Glomerular visceral epithelial cell (primary cell): ENCODE measurements at regions not wholly inside any gene's neighbourhood (a gene's known extent, or its start where the extent isn't known, plus 50 kb on each side); places are given as distances from the start of the nearest gene placed in this dataset.
"Not testable (repeated sequence)": the region's sequence is repeated elsewhere in the genome, so short reads cannot be mapped to it uniquely, and the experiment has no call there.

Experiments used
- DNase-seq: peaks from one replicate; pipeline ENCODE4 v3.0.0-alpha.2; 2016; ENCODE audit errors: extremely low spot score

DNA sequence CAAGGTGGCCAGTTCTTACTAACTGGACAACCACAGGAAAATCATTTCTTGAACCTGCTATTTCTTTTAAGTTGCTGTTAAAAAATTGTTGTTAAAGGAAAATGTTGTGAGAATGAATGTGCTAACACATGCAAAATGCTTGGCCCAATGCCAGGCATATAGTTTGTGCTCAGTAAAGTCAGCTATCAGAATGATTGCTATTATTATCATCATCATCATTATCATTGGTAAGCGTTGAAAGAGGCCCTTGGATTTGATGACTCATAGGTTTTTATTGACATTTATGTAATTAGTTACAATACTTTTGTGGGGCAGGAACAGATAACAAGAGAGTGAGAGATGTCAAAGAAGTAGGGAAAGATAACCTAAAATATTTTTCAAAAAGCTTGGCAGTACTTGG is 394.2 kb upstream of the ZEB2 start:
- no peak for DNase-seq

DNA sequence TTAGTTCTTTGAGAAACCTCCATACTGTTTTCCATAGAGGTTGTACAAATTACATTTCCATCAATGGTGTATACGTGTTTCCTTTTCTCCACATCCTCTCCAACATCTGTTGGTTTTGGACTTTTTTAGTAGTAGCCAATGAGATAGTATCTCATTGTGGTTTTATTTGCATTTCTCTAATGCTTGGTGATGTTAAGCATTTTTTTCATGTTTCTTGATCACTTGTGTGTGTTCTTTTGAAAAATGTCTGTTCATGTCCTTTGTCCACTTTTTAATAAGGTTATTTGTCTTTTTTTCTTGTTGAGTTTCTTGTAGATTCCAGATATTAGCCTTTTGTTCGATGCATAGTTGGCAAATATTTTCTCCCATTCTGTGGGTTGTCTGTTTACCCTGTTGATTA is 392.3 kb upstream of the ZEB2 start:
- DNase-seq, result no peak

DNA sequence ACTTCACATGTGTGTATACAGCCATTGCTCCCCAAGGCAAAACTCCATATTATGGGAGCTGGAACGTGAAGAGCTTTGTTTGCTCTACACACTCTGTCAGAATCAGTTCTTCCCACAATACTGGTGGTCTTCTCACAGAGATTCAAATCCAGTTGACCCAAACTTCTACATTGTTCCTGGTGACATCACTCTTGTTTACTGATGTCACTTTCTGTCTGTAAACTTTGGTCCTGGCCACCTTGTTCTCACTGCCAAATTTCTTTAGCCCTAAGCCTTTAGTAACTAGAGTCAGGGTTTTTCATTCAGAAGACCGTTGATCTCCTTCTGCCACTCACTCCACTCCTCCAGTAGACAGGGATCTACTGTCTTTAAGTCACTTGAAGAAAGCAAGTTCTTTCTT is 386.0 kb upstream of the ZEB2 start:
- no peak for DNase-seq

DNA sequence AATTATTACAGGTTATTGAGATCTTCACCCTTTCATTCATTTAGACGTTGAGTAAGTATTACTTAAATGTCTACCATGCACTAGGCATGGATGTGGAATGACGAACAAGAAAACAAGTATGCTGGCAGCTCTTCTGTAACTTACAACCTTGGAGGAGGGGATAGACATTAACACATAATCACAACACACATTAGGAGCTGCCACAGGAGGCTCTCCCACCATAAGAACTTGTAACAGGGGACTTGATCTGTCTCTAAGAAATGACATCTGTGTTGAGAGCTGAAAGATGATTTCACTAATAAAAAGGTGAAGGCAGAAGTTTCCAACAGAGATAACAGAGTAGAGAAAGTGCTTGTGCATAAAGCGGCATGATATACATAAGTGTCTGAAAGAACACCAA is 384.7 kb upstream of the ZEB2 start:
- DNase-seq, result no peak

DNA sequence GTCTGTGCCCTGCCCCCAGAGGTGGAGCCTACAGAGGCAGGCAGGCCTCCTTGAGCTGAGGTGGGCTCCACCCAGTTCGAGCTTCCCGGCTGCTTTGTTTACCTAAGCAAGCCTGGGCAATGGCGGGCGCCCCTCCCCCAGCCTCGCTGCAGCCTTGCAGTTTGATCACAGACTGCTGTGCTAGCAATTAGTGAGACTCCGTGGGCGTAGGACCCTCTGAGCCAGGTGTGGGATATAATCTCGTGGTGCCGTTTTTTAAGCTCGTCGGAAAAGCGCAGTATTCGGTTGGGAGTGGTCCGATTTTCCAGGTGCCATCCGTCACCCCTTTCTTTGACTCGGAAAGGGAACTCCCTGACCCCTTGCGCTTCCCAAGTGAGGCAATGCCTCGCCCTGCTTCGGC is 383.1 kb upstream of the ZEB2 start:
- DNase-seq, result not testable (repeated sequence)

DNA sequence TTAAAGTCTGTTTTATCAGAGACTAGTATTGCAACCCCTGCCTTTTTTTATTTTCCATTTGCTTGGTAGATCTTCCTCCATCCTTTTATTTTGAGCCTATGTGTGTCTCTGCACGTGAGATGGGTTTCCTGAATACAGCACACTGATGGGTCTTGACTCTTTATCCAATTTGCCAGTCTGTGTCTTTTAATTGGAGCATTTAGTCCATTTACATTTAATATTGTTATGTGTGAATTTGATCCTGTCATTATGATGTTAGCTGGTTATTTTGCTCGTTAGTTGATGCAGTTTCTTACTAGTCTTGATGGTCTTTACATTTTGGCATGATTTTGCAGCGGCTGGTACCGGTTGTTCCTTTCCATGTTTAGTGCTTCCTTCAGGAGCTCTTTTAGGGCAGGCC is 381.5 kb upstream of the ZEB2 start:
- not testable (repeated sequence) for DNase-seq

DNA sequence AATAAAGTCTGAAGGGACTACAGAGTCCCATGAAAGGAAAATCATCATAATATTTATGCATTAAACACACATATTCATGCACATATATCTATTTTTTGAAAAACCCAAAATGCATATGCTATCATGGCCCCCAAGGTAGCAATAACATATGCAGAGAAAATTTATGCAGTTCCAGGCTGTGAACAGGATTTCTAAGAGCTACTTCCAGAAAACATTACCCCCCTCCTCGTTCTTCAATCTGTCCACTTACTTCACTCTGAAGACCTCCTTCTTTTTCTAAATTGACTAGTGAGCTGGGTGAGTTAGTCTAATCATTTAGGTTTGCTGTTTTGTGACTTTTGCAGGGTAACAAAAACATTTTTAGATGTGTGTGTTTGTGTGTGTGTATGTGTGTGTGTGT is 376.4 kb upstream of the ZEB2 start:
- DNase-seq, result no peak

DNA sequence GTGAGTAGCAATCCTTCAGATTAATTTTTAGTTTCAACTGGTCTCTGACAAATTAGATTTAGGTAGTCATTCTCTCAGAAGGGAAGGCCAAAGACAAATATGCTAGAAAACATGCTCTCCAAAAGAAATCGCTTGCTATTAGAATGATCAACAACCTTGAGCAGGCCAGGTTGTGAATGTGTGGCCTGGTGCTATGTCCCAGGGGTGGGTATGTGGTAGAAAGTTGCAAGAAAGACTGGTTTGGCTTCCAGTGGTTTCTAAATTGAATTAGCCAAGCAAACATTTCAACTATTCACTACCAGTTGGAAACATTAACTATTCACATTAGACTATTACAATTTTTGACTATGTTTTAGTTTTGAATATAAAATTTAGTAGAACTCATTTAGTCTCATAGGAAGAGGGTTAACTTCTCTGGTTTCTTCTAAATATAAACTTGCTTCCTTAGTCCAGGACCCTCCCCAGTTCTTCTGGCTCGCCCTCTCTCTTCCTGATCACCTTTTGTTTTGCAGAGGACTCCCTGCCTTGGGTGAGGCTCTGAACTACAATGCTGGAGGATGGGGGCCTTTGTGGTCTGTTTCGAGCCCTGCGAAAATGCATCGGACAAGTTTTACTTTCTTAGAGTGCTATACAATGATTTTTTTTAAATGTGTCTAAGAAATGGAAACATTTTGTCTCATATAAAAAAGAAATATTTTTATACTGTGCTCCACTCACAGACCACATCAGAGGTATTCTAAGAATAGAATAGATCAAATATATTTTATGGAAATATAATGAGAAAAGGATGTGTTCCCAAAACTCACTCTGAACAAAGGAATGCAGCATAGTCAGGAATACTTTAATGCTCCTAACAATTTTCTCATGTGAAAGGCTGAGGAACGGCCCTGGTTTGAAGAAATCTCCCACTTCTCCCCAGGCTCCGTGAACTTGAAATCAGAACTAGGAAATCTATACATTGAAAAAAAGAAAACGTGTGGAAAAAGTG is 375.0 kb upstream of the ZEB2 start:
- DNase-seq, result no peak

DNA sequence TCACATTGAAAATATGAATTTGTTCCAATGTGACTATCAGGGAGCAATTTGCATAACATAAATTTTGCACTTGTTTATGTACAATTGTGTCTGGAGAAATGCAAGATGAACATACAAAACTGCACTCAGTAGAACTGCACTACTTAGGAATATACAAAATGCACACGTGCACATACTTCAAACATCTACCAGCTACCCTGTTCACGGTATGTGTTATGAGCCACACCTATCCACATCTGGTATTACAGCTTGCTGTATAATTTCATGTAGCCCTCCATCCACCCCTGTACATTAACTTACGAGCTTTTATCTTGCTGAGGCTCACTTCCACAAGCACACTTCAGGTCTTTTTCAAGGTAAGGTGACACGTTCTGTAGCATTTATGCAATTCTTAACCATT is 373.5 kb upstream of the ZEB2 start:
- no peak for DNase-seq

DNA sequence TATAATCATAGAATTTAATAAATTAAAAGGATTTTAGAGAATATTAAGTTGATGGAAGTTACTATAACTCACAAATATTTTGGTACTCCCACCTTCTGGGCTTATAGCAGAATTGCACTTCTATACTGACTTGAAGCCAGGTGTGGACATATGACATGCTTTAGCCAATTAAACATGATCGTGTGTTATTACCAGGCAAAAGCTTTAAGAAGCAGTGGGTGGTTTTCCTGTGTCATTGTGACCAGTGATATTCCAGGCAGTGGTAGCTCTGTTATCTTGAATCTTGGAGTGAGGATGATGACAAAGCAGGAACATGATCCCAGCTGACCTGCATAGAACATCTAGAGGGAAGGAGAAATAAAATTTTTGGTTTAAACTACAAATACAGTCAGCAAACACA is 370.9 kb upstream of the ZEB2 start:
- peak; percentile 16 for DNase-seq

DNA sequence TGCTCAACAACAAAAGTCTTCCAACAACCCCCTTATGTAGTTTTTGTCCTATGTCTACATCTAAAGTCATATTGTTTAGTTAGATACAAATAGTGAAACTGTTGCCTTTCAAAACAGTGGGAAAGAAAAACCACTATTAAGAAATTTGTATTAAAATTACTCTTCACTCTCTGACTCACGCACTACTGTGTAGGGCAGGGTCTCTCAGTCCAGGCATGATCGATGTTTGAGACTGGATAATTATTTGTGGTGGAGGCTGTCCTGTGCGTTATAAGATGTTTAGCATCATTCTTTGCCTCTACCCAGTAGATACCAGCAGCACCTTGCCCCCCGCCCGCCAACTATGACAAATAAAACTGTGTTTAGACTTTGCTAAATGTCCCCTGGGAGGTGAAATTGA is 369.4 kb upstream of the ZEB2 start:
- DNase-seq, result no peak

DNA sequence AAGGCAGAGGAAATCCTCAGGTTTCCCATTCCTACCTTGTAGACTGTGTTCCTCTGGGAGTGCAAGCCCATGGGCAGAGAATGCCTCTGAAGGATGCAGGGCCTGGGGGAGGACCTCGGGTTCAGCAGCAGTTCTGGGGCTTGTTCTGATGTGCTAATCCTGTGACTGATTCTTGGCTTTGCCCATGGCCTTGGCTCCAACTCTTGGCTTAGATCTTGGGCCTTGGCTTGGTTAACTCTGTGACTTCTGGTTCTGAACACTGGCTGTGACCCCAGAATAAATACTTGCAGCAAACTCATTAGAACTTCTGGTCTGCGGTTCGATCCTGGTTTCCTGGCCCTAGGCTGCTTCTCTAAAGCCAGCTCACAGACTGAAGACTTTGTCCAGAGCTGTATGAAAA is 366.9 kb upstream of the ZEB2 start:
- no peak for DNase-seq

DNA sequence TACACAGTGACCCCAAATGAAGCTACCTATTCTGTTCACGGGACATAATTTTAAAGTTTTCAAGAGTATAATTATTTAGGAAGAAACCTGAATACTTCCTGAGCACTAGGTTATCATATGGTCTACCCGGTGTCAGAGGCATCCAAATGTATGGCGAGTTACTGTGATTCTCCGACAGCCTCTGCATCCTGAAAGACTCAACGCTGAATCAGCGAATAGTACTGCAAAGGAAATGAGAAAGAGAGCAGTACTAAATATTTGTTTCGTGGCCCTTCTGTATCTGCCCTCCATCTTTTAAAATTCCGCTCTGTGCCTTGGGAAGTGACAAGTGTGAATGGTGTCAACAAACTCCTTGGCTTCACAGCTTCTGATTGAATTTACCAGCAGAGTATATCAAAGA is 358.0 kb upstream of the ZEB2 start:
- DNase-seq, result no peak

DNA sequence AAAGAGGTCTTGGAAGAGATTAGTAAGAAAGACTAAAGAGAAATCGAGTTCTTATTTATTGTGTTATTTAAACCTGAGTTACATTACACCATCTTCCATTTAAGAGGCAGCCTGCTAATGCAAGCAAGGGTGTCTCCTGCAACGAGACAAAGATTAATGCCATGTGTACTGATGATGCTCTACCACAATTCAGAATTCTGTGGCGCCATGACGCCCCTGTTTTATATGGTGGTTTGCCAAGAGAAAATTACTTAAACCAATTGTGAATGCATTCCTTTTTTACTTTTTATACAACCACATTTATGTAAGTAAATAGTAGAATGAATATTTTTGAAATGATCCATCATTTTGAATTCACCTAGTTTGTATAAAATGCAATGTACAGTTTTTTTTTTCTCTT is 356.1 kb upstream of the ZEB2 start:
- no peak for DNase-seq

DNA sequence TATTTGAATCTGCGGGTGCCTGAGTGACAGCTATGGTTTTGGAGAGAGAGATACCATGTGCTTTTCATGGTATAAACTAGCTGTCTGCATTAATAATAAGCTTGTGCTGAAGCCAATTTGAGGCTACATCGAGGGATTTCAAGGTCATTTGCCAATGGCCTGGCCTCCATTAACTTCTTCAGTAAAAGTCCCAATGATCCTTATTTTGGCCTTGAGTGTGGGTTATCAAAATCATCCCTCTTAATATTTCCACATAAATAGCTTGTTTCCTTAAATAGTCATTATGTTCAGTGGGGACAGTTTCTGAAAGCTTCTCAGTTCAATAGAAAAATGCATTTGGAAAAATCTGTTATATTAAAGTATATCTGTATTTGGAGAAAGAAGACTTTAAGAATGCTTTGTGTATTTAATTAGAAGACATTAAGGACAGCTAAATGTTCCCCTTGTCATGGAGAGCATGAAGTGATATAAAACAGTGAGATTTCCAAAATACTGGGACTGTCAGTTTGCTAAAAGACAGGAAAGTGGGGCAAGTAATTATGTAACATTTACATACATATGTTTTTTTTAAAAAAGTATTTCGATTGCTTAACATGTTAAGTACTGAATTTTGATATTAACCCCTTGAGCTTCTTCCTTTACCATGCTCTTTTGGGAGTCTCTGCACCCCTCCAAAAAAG is 355.5 kb upstream of the ZEB2 start:
- no peak for DNase-seq

DNA sequence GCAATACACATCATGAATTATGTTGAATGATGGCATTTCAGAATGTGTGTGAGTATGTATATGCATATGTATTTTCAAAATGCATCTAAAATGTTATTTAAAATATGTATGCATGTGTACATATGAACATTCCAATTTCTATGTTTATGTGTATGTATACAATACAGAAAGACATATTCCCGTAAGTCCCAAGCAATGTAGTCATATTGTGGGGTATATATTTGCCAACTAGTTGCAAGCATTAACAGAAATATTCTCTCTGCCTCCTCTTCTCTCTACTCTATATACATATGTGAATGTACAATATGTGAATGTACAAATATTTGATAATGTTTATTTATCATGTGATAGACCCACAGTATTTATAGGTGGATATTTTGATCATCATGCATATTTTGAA is 345.8 kb upstream of the ZEB2 start:
- DNase-seq, result no peak

DNA sequence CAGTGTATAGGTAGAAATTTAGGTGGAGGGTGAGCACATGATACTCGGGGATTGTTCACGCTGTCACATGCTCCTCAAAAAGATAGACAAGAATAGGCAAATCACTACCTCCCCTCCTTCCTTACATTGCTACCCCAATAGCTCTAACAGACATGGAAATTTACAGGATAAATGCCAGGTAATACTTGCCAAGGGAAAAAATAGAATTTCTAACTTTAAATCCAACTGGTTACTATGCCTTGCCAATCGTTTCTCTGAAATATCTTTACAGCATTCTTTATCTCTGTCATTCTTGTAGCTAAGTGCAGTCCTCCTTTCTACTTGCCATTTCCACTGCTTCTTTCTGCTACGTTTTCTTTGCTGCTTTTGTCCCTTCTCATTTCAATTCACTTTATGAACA is 339.8 kb upstream of the ZEB2 start:
- no peak for DNase-seq

DNA sequence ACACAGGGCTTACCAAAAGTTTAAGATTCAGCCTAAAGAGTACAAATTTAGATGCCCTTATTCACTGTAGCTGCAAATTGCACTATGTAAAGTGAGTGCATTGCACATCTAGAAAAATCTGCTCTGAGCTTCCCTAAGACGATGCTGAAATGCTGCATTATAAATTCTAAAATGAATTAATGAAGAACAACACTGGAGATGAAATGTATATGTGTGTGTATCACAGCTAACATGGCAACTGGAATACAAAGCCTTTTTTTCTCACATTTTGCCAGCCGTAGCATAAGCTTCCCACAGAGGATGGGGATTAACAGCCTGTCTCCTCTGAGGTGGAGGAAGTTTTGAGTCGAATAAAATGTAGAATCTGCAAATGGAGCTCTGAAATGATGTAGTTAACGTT is 338.3 kb upstream of the ZEB2 start:
- no peak for DNase-seq

DNA sequence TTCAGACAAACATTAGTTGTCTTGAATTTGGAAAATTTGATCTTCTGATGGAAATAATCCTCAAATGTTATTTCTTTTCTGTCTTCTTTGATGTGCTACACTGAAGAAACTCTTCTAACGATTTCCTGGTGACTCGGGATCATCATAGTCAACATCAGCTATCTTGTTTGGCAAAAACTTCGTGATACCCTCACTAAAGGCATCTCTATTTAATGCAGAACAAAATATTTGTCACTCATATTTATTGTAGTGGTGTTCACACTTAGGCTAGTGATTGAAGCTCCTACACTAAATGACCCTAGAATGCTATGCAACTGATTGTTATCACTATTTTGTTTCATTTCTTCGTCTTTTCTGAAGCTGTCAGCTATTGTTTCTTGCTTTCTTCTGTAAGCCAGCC is 334.7 kb upstream of the ZEB2 start:
- DNase-seq, result no peak

DNA sequence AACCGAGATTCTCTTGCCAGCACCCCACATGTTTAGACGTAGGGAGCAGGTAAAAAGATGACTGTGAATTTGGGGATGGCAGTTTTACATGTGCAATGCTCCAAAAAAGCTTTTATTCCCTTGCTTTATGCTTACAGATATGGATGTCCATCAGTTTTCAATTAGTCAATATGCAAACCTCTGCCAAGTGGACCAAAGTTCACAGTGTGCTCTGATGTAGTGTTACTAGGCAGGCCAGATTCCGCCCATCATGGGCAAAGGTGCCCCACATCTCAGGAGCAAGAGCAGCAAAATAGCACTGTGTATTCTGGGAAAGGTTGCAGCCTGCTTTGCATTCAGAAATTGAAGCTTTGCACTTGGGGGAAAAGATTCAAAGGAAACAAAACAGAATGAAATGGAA is 329.7 kb upstream of the ZEB2 start:
- no peak for DNase-seq

DNA sequence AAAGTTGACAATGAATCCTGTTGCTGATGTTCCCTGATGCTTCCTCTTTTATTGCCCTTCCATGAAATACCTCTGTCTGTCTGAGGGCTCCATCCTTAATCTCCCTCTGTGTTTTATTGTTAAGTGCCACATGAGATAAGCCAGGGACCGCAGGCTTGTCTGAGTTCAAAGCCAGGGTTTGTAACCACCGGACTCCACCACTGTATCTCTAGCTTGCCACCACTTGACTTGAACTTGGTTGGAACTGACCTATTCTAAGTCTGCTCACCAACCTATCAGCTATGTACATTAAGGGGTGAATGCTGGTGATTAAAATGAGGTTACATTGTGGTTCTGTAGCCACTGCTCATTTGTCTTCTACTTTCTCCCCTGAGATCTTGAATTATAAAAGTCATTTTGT is 328.5 kb upstream of the ZEB2 start:
- DNase-seq, result no peak

DNA sequence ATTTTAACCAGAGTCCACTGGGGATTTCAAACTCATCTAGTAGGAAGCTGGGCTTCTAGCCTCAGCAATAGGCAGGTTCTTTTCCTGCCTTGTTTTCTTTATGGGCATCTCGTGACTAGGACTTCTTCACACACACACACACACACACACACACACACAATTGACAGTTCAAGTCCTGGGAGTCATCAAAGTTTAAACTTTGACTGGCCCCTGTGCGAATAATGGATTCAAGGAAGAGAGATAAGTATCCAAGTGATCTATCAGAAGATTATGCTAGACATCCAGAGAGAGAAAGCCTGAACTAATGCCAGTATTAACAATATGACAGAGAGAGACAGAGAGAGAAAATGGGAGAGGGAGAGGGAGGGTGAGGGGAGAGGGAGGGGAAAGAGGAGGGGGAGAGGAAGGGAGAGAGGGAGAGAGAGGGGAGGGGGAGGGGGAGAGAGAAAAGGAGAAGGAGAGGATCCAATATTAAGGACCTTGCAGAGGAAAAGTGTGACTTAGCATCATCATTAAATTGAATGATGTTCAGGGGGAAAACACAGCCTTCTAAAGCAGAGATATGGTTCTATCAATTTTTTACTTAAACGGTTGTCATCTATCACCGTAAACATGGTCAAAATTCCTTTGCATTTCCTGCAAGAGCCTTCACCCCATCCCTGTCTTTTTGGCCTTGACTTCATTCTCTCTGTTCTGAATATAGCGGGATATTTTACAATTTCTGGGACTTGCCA is 327.6 kb upstream of the ZEB2 start:
- DNase-seq, result no peak
